H1 (cell line): ENCODE measurements at regions not wholly inside any gene's neighbourhood (a gene's known extent, or its start where the extent isn't known, plus 50 kb on each side); places are given as distances from the start of the nearest gene placed in this dataset.

Source experiments
- CTCF ChIA-PET: fragments of 300-600 bp; sonication (Branson Sonifier 250); formaldehyde crosslinking; loops from one replicate; lab custom pipeline; 2021; ENCODE audit not compliant: partially characterized antibody; lab: Charles Lee
- POLR2A ChIA-PET: fragments of 300-600 bp; sonication (Branson Sonifier 250); formaldehyde crosslinking; loops from one replicate; lab custom pipeline; 2021; ENCODE audit warnings: inconsistent platforms; ENCODE audit not compliant: partially characterized antibody; lab: Charles Lee
- DNase-seq, 2 experiments: peaks; one replicate each; pipeline versions ENCODE4 v3.0.0 to v3.0.0-alpha.2; 2010 to 2022; ENCODE audit warnings: low spot score in 2 of 2, low read depth in 1 of 2, mixed read lengths in 1 of 2
- FAIRE-seq: peaks from 2 replicates; lab custom pipeline; 2011; peaks lifted over from hg19 to GRCh38; lab: Jason Lieb, UNC
- H2AFZ ChIP-seq: 2 replicates; pipeline ENCODE4 v1.8.1; 2012; ENCODE audit warnings: low read length, inconsistent platforms
- H2AK5ac ChIP-seq: 2 replicates; pipeline ENCODE4 v1.6.1; 2013; ENCODE audit warnings: low read depth, low read length
- H2BK120ac ChIP-seq: replicated peaks from 2 replicates; pipeline ENCODE3; 2013; ENCODE audit warnings: low read depth, low read length, inconsistent platforms
- H2BK12ac ChIP-seq: 2 replicates; pipeline ENCODE4 v1.6.1; 2013; ENCODE audit warnings: low read depth, low read length
- H2BK15ac ChIP-seq: 2 replicates; pipeline ENCODE4 v1.6.1; 2013; ENCODE audit warnings: low read length
- H2BK20ac ChIP-seq: 2 replicates; pipeline ENCODE4 v1.6.1; 2013; ENCODE audit warnings: low read length
- H2BK5ac ChIP-seq: 2 replicates; pipeline ENCODE4 v1.6.1; 2013; ENCODE audit warnings: low read depth, low read length
- H3K14ac ChIP-seq: 2 replicates; pipeline ENCODE4 v1.6.1; 2013; ENCODE audit warnings: inconsistent platforms; ENCODE audit not compliant: insufficient read length
- H3K18ac ChIP-seq: 2 replicates; pipeline ENCODE4 v1.6.1; 2013; ENCODE audit warnings: low read length; ENCODE audit errors: extremely low read depth
- H3K23ac ChIP-seq: 2 replicates; pipeline ENCODE4 v1.6.1; 2013; ENCODE audit warnings: inconsistent platforms; ENCODE audit not compliant: insufficient read length
- H3K23me2 ChIP-seq: 2 replicates; pipeline ENCODE4 v1.6.1; 2013; ENCODE audit warnings: low read depth, low read length
- H3K27ac ChIP-seq: 2 replicates; pipeline ENCODE4 v1.6.1; 2011; ENCODE audit warnings: low read depth, low read length, inconsistent platforms
- H3K27me3 ChIP-seq, 4 experiments: replicated peaks in 1 of 4; 1 replicate in 1 of 4; 2 replicates in 3 of 4; pipeline versions ENCODE4 v1.6.1 to v1.8.1; 2011 to 2013; ENCODE audit warnings: low read length in 3 of 4, mild to moderate bottlenecking in 3 of 4, inconsistent platforms in 2 of 4, mixed read lengths in 2 of 4, moderate library complexity in 1 of 4; ENCODE audit not compliant: control insufficient read depth in 3 of 4, insufficient read depth in 3 of 4; ENCODE audit errors: extremely low read depth in 1 of 4
- H3K36me3 ChIP-seq, 4 experiments: 2 replicates each; pipeline versions ENCODE4 v1.6.1 to v1.8.1; 2011 to 2013; ENCODE audit warnings: mild to moderate bottlenecking in 4 of 4, low read length in 3 of 4, moderate library complexity in 2 of 4, control low read depth in 1 of 4, inconsistent platforms in 1 of 4; ENCODE audit not compliant: insufficient read depth in 4 of 4, control insufficient read depth in 2 of 4
- H3K4ac ChIP-seq: replicated peaks from 2 replicates; pipeline ENCODE3; 2013; ENCODE audit warnings: low read length, low read depth, mixed read lengths, inconsistent platforms; ENCODE audit not compliant: insufficient read length
- H3K4me1 ChIP-seq, 4 experiments: replicated peaks in 1 of 4; 1 replicate in 1 of 4; 2 replicates in 3 of 4; pipeline versions ENCODE4 v1.6.1 to v1.8.1; 2011 to 2013; ENCODE audit warnings: low read length in 3 of 4, inconsistent platforms in 2 of 4, mixed read lengths in 1 of 4; ENCODE audit not compliant: insufficient read depth in 4 of 4, control insufficient read depth in 3 of 4
- H3K4me2 ChIP-seq, 2 experiments: 2 replicates each; pipeline versions ENCODE4 v1.6.1 to v1.8.1; 2011 to 2013; ENCODE audit warnings: low read depth in 2 of 2, low read length in 2 of 2, control low read depth in 1 of 2, inconsistent platforms in 1 of 2, mild to moderate bottlenecking in 1 of 2; ENCODE audit not compliant: insufficient read depth in 1 of 2
- H3K4me3 ChIP-seq, 4 experiments: fragments of 200-600, 300-600 bp in 1 of 4; sonication (generic), shearing (Covaris generic), sonication (Bioruptor Twin) in 1 of 4; 2 replicates each; pipeline versions ENCODE4 v1.5.1 to v1.8.1; 2011 to 2016; ENCODE audit warnings: low read length in 4 of 4, low read depth in 3 of 4, control low read depth in 2 of 4, inconsistent platforms in 2 of 4, mild to moderate bottlenecking in 2 of 4, mixed read lengths in 1 of 4, moderate library complexity in 1 of 4; ENCODE audit not compliant: insufficient read depth in 2 of 4; ENCODE audit errors: extremely low read depth in 1 of 4
- H3K56ac ChIP-seq: replicated peaks from 2 replicates; pipeline ENCODE3; 2013; ENCODE audit warnings: low read depth, mild to moderate bottlenecking, mixed read lengths, low read length, inconsistent platforms; ENCODE audit not compliant: insufficient read length
- H3K79me1 ChIP-seq: 2 replicates; pipeline ENCODE4 v1.6.1; 2013; ENCODE audit warnings: low read depth, low read length, control low read depth
- H3K79me2 ChIP-seq, 2 experiments: 2 replicates each; pipeline versions ENCODE4 v1.6.1 to v1.8.1; 2012 to 2013; ENCODE audit warnings: low read length in 2 of 2, mild to moderate bottlenecking in 2 of 2, inconsistent platforms in 1 of 2; ENCODE audit not compliant: insufficient read depth in 2 of 2, control insufficient read depth in 1 of 2
- H3K9ac ChIP-seq, 4 experiments: replicated peaks in 1 of 4; 1 replicate in 1 of 4; 2 replicates in 3 of 4; pipeline versions ENCODE4 v1.6.1 to v1.8.1; 2011 to 2013; ENCODE audit warnings: low read depth in 3 of 4, low read length in 3 of 4, control low read depth in 2 of 4, mild to moderate bottlenecking in 2 of 4, moderate library complexity in 2 of 4, inconsistent platforms in 1 of 4; ENCODE audit errors: extremely low read depth in 1 of 4
- H3K9me3 ChIP-seq, 2 experiments: 2 replicates each; pipeline versions ENCODE4 v1.6.1 to v1.8.1; 2012 to 2013; ENCODE audit warnings: mild to moderate bottlenecking in 2 of 2, moderate library complexity in 2 of 2, control low read depth in 1 of 2, inconsistent platforms in 1 of 2, low read depth in 1 of 2, low read length in 1 of 2, mixed read lengths in 1 of 2; ENCODE audit not compliant: insufficient read depth in 2 of 2
- H4K20me1 ChIP-seq, 2 experiments: replicated peaks in 1 of 2; 2 replicates each; pipeline versions ENCODE3 to v1.8.1; 2011 to 2013; ENCODE audit warnings: inconsistent platforms in 2 of 2, low read length in 2 of 2, mild to moderate bottlenecking in 1 of 2; ENCODE audit not compliant: insufficient read depth in 2 of 2, control insufficient read depth in 1 of 2
- H4K5ac ChIP-seq: 2 replicates; pipeline ENCODE4 v1.6.1; 2013; ENCODE audit warnings: low read length, low read depth, mixed read lengths, inconsistent platforms; ENCODE audit not compliant: insufficient read length
- H4K8ac ChIP-seq: 2 replicates; pipeline ENCODE4 v1.8.0; 2013; ENCODE audit warnings: mild to moderate bottlenecking, moderate library complexity, low read length, inconsistent platforms; ENCODE audit not compliant: insufficient read depth; ENCODE audit errors: extremely low read depth
- H4K91ac ChIP-seq: replicated peaks from 2 replicates; pipeline ENCODE3; 2013; ENCODE audit warnings: low read length, mixed read lengths, inconsistent platforms; ENCODE audit not compliant: insufficient read length
- JUND ChIP-seq: IDR thresholded peaks from 2 replicates; pipeline ENCODE4 v1.6.1; 2011; ENCODE audit warnings: mild to moderate bottlenecking, improper control_type of control experiment, low read length
- KDM5A ChIP-seq: fragments of 200-600 bp; IDR thresholded peaks from 2 replicates; pipeline ENCODE4 v1.7.1; 2012; ENCODE audit warnings: mild to moderate bottlenecking, low read length, inconsistent platforms, mixed read lengths
- SIN3A ChIP-seq, 2 experiments: IDR thresholded peaks in 1 of 2; conservative IDR thresholded peaks in 1 of 2; 2 replicates each; pipeline ENCODE4 v1.6.1; 2011 to 2012; ENCODE audit warnings: low read length in 2 of 2, improper control_type of control experiment in 1 of 2, low read depth in 1 of 2, mild to moderate bottlenecking in 1 of 2
- WGBS, 2 experiments: shearing (Covaris generic) in 1 of 2; methylation state at CpG; one replicate each; pipeline versions ENCODE4 v1.1.6 to v1.1.7; 2013 to 2015; ENCODE audit warnings: low lambda C conversion rate in 2 of 2, mixed read lengths in 2 of 2, inconsistent platforms in 1 of 2, low coverage in 1 of 2, missing lambda C conversion rate in 1 of 2; ENCODE audit not compliant: insufficient replicate concordance in 2 of 2, insufficient coverage in 1 of 2, insufficient read length in 1 of 2; ENCODE audit errors: extremely low coverage in 1 of 2, missing lambda C conversion rate in 1 of 2; 5-methylcytosine and 5-hydroxymethylcytosine counted together

- H3K4me2 ChIP-seq: no peak overlapping the region
- H3K23me2 ChIP-seq: no peaks in the 10 kb centered on the region
- no peak overlapping the region for H4K91ac ChIP-seq
- H3K4me1 ChIP-seq: peaks cover 2 to 13% (median 9%) of the 10 kb centered on the region in 4 experiments; a peak in 3 of 7 replicates
- H2BK120ac ChIP-seq: no peak overlapping the region
- 81% methylated on average over 3 of the region's 3 CpGs; no CpG with 5 or more reads in 1 of the 2 experiments for WGBS, 2 experiments
- no peaks in the 10 kb centered on the region for H3K27me3 ChIP-seq
- ChIA-PET CTCF (interaction anchor here (0.7 to 1.5 kb wide), 3 partner anchors 21 to 179 kb away, joined by 3 to 4 read pairs (median 3); no protein-coding TSS in a partner anchor), POLR2A (interaction anchor here (0.6 to 1.2 kb wide), 3 partner anchors 11 to 123 kb away, joined by 3 to 4 read pairs (median 3); no protein-coding TSS in a partner anchor)
- H3K23ac ChIP-seq: no peak overlapping the region
- H3K4ac ChIP-seq: no peak overlapping the region
- H2AFZ ChIP-seq: no peak overlapping the region
- H3K18ac ChIP-seq: no peak overlapping the region
- H3K9me3 ChIP-seq: no peaks in the 10 kb centered on the region
- no peaks in the 10 kb centered on the region for H3K79me2 ChIP-seq
- H4K5ac ChIP-seq: no peak overlapping the region
- no peak overlapping the region for H3K56ac ChIP-seq
- no peak overlapping the region for H3K27ac ChIP-seq
- H3K79me1 ChIP-seq: no peaks in the 10 kb centered on the region
- FAIRE-seq: no peak
- H2BK5ac ChIP-seq: no peak overlapping the region
- no peak overlapping the region for H3K4me3 ChIP-seq
- H2BK12ac ChIP-seq: no peak overlapping the region
- H4K20me1 ChIP-seq: no peaks in the 10 kb centered on the region
- H2BK15ac ChIP-seq: no peak overlapping the region
- no peak overlapping the region for H2AK5ac ChIP-seq
- H3K9ac ChIP-seq: no peak overlapping the region
- no peak overlapping the region for H4K8ac ChIP-seq
- no peak overlapping the region for H2BK20ac ChIP-seq
- no peak overlapping the region for H3K14ac ChIP-seq
- no peak for DNase-seq
- H3K36me3 ChIP-seq: no peaks in the 10 kb centered on the region
- TF ChIP-seq JUND: no peak
- no peak for TF ChIP-seq KDM5A
- TF ChIP-seq SIN3A (conservative IDR thresholded peaks at IDR 0.05 in 1 of 2, IDR thresholded peaks at IDR 0.05 in 1 of 2; ENCODE audit: low read depth in 1 of 2, low read length in 2 of 2): no peak
Measured at GRCh38 chr2:207285473-207285815, 119.7 kb upstream of the KLF7 start.
